Activated CD4-positive, alpha-beta T cell treated with anti-CD3 and anti-CD28 coated beads, Interleukin-2, Interleukin-6, amounts not matched to agents 100 ng/mL and 50 ng/mL, durations not matched to agents 16 hours and 8 hours (primary cell): ENCODE measurements at regions not wholly inside any gene's neighbourhood (a gene's known extent, or its start where the extent isn't known, plus 50 kb on each side); places are given as distances from the start of the nearest gene placed in this dataset.

Source experiments
- DNase-seq: peaks from one replicate; pipeline ENCODE4 v3.0.0-alpha.2; 2020

GRCh38 chr1:106748606-106749005, 307.9 kb upstream of the PRMT6 start:
- no peak for DNase-seq

- no peak for DNase-seq
These were observed 307.0 kb upstream of the PRMT6 start for GRCh38 chr1:106749491-106749890.

DNA sequence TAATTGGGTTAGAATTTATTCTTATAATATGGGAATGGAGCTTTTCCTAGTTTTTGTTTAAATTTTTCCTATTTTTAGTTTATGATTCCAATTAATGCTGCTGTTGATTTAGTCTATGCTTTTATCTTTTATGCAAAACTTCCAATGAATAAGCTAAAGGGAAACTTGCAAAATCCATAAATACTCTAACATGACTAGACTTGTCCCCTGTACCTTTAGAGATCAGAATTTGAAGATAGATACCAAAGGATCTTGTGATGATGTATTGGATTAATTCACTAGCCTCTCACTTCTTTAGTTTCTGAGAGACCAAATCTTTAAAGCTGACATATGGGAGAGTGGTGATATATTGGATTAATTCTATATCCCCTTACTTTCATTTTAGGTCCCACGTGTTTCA, 306.6 kb upstream of the PRMT6 start:
- DNase-seq = no peak

DNA sequence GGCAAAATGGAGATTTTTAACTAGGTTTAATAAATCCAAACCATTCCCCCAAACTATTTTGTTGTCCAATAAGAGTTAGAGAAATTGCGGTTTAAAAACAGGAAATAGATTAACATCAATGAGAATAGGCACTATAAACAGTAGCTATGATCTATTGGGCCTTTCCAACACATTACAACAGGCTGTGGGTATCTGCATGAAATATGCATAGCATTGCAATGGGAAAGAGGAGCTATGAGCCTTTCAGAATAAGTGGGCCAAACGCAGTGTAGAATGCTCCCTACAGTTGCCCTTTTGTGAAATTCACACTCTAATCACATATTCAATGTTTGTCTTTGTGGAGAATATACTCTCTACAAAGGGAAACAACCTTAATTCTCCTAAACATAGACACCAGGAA, 305.5 kb upstream of the PRMT6 start:
- no peak for DNase-seq

DNA sequence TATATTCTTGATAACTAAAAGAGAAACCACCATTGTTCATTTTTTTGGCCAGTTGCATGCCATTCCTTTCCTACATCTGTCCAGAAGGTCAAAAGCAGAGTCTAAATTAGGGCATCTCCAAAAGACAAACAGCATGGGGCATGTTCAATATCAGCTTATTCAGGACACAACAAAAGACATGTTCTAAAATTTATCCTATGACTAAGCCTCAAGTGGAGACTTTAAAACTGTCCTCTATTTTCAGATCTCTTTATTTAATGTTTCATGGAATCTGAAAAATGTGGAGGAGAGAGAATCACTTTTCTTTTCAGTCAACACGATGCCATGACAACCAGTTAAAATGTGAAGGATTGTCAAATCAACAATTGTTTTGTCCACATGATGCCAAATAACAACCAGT, 303.4 kb upstream of the PRMT6 start:
- DNase-seq = no peak

DNA sequence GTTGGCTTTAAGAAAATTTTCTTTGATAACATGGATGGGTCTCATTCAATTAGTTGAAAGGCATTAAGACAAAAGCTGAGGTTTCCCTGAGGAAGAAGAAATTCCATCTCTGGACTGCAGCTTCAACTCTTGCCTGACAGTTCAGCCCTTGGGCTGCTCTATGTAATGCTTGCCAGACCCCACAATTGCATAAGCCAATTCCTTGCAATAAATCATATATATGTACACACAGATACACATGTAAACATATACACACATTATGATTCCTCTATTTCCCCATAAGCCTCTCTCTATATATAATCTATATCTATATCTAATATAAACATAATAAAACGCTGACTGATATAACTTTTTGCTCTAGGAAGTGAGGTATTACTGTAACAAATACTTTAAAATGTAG, 301.5 kb upstream of the PRMT6 start:
- DNase-seq = no peak

- DNase-seq = no peak
These were observed 300.6 kb upstream of the PRMT6 start for GRCh38 chr1:106755682-106756406.

- DNase-seq = no peak
These were observed 299.7 kb upstream of the PRMT6 start for GRCh38 chr1:106756752-106757151.

- DNase-seq = no peak
These were observed 288.4 kb upstream of the PRMT6 start for GRCh38 chr1:106768077-106768476.

DNA sequence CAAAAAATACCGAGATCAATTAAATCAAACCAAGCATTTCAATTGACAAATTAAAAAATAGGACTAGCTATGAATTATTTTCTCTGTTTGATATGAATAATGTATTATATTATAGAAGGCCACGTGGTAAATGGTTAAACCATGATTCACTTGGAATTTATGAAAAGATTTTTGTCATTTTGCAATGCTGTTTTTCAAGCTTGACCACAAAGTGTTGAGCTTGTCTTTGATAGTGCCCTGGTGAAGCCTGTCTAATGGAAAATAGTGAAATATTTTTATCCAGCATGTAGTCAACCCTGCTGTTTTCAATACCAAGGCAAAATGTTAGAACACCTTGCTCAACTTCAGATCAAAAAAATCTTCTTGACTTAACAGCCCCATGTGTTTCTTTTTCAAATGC, 288.0 kb upstream of the PRMT6 start:
- no peak for DNase-seq

DNA sequence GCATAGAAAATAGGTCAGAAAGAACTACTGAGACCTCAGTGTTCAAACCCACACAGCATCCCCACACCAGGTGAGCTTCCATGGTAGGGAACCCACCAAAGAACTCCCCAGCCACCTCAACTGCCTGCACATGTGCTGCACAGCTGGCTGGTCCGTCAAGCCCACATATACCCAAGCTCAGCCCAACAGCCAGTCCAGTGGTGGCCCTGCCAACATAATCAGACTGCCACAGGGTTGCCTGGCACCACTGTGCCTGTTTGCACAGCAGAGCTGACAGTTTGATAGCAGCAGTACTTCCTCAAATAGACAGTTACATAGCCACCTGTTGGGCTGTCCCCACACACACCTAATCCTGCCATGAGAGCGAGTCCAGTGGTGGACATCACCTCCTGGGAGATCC, 283.3 kb upstream of the PRMT6 start:
- no peak for DNase-seq

- DNase-seq = no peak
These were observed 276.4 kb upstream of the PRMT6 start for GRCh38 chr1:106780066-106780465.

DNA sequence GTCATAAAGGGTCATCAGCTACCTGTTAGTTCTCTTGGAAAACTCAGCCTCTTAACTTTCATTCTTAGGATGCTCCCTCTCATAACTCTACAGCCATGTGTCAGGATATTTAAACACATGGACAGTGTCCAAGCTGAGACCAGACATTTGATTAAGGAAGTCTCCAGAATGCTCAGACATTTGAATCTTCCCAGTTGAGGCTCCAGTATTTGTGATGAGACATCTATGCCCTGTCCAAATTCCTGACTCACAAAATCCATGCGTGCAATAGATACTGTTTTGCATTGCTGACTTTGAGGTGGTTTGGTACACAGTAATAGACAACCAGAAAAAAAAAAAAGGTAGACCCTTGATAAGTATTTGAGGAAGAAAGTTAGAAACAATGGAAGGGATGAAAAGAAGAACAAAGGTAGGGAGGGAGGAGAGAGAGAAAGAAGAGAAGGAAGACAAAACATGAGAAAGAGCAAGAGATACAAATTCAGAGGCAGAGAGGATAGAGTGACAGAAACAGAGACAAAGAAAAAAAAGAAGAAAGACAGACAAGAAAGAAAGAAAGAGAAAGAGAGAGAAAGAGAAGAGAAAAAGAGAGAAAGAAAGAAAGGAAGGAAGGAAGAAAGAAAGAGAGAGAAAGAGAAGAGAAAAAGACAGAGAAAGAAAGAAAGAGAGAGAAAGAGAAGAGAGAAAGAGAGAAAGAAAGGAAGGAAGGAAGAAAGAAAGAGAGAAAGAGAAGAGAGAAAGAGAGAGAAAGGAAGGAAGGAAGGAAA, 275.5 kb upstream of the PRMT6 start:
- DNase-seq = no peak

- no peak for DNase-seq
These were observed 271.3 kb upstream of the PRMT6 start for GRCh38 chr1:106785176-106785575.

GRCh38 chr1:106787520-106787919, 269.0 kb upstream of the PRMT6 start:
- DNase-seq = no peak

DNA sequence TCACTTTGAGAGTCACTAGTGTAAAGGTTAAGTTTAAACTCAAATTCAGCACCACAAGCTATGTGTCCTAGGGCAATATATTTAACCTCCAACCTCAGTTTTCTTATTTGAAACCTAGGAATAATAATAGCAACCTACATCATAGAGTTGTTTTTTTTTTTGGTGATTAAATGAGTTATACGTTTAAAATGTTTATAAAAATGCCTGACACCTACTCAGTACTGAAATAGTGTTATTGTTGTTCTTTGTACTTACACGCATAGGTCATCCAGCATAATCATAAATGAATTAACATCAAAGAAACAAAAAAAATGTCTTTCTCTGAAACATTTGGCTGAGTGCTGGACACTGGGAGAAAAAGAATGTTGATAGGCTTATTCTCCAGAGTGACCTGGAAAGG, 266.8 kb upstream of the PRMT6 start:
- no peak for DNase-seq

DNA sequence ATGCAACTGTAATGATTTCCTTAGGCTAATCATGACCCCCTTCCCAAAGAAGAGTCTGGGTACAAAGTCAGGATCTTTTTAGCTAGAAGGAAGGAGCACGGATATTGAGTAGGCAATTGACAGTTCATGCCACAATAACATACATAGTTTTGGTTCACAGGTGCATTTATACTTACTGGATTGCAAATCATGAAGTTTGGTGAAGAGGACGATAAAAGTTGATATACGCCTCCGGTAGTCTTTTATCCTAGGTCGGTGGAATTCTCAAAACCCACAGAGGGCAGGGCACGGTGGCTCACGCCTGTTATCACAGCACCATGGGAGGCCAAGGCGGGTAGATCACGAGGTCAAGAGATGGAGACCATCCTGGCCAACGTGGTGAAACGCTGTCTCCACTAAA, 265.4 kb upstream of the PRMT6 start:
- no peak for DNase-seq

DNA sequence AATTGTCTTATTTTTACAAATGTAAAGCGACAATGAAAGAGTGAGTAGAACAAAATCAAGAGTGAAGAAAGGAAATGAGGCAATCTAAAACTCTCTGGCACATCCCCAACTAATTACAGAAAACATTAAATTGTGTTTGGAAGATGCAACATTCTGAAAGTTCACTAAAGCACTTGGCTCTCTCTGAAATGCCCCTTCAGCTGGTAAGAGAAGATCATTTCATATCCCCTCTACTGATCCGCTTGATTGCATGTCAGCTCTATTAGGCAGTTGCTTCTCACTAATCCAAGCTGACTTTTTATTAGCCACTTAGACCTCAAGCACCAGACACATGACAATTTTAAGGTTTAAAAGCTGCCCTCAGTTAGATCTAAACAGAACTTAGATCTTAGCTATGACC, 262.8 kb upstream of the PRMT6 start:
- no peak for DNase-seq

DNA sequence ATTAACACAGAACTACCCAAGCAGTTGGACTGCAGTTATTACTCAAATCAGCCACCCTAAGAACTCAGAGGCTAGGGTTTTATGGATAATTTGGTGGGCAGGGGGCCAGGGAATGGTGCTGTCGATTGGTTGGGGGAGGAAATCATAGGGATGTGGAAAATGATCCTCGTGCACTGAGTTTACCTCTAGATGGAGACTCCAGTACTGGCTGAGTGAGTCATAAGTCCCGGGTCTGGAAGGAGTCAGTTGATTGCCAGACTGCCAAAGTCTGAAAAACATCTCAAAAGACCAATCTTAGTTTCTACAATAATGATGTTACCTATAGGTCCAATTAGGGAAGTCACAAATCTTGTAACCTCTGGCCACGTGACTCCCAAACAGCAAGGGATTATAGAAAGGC, 257.5 kb upstream of the PRMT6 start:
- no peak for DNase-seq

DNA sequence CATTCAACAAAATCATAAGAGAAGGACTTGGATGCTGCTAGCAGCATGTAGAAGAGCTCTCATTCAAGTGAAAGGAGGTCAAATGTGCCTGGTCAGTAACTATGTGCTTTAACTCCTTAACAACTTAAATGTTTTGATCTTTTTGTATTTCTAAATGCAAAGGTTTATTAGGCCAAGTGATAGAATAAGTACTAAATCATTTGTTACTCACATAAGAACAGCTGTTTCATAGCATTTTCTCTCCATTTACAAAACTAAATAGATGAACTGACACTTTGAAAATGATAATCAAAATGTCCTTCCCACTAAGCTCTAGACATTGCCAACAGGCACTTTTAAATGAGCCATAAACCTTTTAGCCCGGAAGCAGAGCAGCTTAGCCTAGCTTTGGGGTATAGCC, 254.3 kb upstream of the PRMT6 start:
- DNase-seq = no peak

DNA sequence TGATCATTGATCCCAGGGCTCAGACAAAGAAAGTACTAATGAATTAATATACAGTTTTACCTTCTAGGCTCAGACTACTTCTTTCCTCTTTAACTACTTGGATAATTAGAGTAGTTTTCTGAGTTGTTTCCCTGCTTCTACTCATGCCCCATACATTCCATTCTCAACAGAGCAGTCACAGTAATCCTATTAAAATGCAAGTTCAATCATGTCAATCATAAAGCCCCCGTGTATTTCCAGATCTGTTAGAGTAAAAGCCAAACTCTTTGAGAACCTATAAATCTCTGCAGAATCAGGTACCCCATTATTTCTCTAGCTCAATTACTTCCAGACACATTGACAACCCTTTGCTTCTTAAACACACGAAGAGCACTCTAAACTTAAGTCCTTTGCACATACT, 242.1 kb upstream of the PRMT6 start:
- no peak for DNase-seq

DNA sequence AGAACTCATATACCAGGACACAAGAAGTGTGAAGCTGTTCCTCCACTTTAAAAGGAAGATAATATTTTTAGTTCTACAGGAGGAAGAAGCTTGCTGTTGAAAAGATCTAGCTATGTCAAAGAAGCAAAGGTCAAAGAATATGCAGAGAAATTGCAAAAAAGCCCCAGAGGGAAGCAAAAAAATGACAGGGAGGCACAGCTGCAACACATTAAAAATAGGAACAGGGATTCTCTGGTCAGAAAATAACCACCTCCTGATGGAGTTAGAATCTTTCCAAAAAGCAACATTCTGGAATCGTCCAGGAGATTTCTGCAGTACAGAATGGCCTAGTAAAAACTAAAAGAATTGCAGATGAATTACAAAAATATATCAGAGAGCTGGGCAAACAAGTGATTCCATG, 238.9 kb upstream of the PRMT6 start:
- no peak for DNase-seq

GRCh38 chr1:106831511-106831910, 225.0 kb upstream of the PRMT6 start:
- no peak for DNase-seq

GRCh38 chr1:106836708-106837107, 219.8 kb upstream of the PRMT6 start:
- no peak for DNase-seq

- DNase-seq = no peak
These were observed 213.0 kb upstream of the PRMT6 start for GRCh38 chr1:106843518-106843917.
